ENCODE measurements at regions not wholly inside any gene's neighbourhood (a gene's known extent, or its start where the extent isn't known, plus 50 kb on each side); places are given as distances from the start of the nearest gene placed in this dataset.

DNA sequence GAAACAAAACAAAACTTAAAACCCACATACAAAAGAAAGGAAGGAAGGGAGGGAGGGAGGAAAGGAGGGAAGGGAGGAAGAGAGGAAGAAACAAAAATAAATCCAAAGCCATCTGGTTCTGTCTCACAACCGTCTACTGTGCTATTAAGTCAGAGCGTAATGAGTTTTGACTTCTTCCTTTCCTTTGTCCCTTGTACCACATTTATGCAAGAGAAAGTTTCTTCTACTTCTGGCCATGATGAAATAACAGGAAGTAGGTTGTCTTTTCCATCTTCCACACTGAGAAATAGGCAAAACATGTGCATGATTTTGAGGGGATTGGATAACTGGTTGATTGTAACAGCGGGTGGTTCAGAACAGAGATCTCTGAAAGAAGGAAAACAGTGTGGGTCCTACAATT is 121.4 kb downstream of the CTAGE1 start:
- TF ChIP-seq, protein P1, sequence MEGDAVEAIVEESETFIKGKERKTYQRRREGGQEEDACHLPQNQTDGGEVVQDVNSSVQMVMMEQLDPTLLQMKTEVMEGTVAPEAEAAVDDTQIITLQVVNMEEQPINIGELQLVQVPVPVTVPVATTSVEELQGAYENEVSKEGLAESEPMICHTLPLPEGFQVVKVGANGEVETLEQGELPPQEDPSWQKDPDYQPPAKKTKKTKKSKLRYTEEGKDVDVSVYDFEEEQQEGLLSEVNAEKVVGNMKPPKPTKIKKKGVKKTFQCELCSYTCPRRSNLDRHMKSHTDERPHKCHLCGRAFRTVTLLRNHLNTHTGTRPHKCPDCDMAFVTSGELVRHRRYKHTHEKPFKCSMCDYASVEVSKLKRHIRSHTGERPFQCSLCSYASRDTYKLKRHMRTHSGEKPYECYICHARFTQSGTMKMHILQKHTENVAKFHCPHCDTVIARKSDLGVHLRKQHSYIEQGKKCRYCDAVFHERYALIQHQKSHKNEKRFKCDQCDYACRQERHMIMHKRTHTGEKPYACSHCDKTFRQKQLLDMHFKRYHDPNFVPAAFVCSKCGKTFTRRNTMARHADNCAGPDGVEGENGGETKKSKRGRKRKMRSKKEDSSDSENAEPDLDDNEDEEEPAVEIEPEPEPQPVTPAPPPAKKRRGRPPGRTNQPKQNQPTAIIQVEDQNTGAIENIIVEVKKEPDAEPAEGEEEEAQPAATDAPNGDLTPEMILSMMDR (IDR thresholded peaks at IDR 0.05) = no peak
- no peak for TF ChIP-seq POLR2A (IDR thresholded peaks at IDR 0.05)
- TF ChIP-seq EP300 (IDR thresholded peaks at IDR 0.05) = no peak

Measured in ovary (tissue), 3 donors.